Duodenal mucosa (tissue), 2 donors: ENCODE measurements at regions not wholly inside any gene's neighbourhood (a gene's known extent, or its start where the extent isn't known, plus 50 kb on each side); places are given as distances from the start of the nearest gene placed in this dataset.

Source experiments
- H3K27ac ChIP-seq: one replicate; pipeline ENCODE4 v1.7.0; 2013; ENCODE audit warnings: low read depth, low read length
- H3K27me3 ChIP-seq, 2 donors: one replicate each; pipeline ENCODE4 v1.7.0; 2013; ENCODE audit warnings: low read length in 2 of 2, control low read depth in 1 of 2; ENCODE audit not compliant: insufficient read depth in 2 of 2, control insufficient read depth in 1 of 2
- H3K36me3 ChIP-seq, 2 donors: one replicate each; pipeline ENCODE4 v1.7.0; 2013; ENCODE audit warnings: low read length in 2 of 2, control low read depth in 1 of 2; ENCODE audit not compliant: insufficient read depth in 2 of 2, control insufficient read depth in 1 of 2
- H3K4me1 ChIP-seq, 2 donors: one replicate each; pipeline ENCODE4 v1.7.0; 2013; ENCODE audit warnings: low read length in 2 of 2, control low read depth in 1 of 2; ENCODE audit not compliant: insufficient read depth in 2 of 2, control insufficient read depth in 1 of 2
- H3K4me3 ChIP-seq, 2 donors: one replicate each; pipeline ENCODE4 v1.7.0; 2013; ENCODE audit warnings: low read length in 2 of 2, low read depth in 1 of 2
- H3K9ac ChIP-seq, 2 donors: one replicate each; pipeline ENCODE4 v1.7.0; 2013; ENCODE audit warnings: low read length in 2 of 2, low read depth in 1 of 2
- H3K9me3 ChIP-seq, 2 donors: one replicate each; pipeline ENCODE4 v1.7.0; 2013; ENCODE audit warnings: low read length in 2 of 2, control low read depth in 1 of 2; ENCODE audit not compliant: control insufficient read depth in 1 of 2

GRCh38 chr6:111973927-111974639, 79.8 kb upstream of the CCN6 start:
- Histone ChIP-seq H3K36me3 (no peaks in the 10 kb centered on the region), H3K27me3 (peaks cover 0 to 4% of the 10 kb centered on the region in 2 donors), H3K4me3 (no peak overlapping the region), H3K4me1 (peaks cover 0 to 9% of the 10 kb centered on the region in 2 donors), H3K9me3 (no peaks in the 10 kb centered on the region), H3K9ac (peak overlapping the region in 1 of 2 donors; percentile 22), H3K27ac (no peak overlapping the region)

GRCh38 chr6:111975466-111975865, 78.4 kb upstream of the CCN6 start:
- Histone ChIP-seq H3K9ac (no peak overlapping the region), H3K9me3 (no peaks in the 10 kb centered on the region), H3K27ac (no peak overlapping the region), H3K4me1 (peaks cover 0 to 9% of the 10 kb centered on the region in 2 donors), H3K27me3 (peaks cover 0 to 4% of the 10 kb centered on the region in 2 donors), H3K4me3 (no peak overlapping the region), H3K36me3 (no peaks in the 10 kb centered on the region)

GRCh38 chr6:111976139-111976538, 77.8 kb upstream of the CCN6 start:
- no peak overlapping the region for H3K4me3 ChIP-seq
- no peak overlapping the region for H3K27ac ChIP-seq
- H3K27me3 ChIP-seq = peaks cover 0 to 4% of the 10 kb centered on the region in 2 donors
- H3K4me1 ChIP-seq = peaks cover 0 to 9% of the 10 kb centered on the region in 2 donors
- H3K36me3 ChIP-seq = no peaks in the 10 kb centered on the region
- no peak overlapping the region for H3K9ac ChIP-seq
- H3K9me3 ChIP-seq = no peaks in the 10 kb centered on the region

- peaks cover 0 to 4% of the 10 kb centered on the region in 2 donors for H3K27me3 ChIP-seq
- peaks cover 0 to 7% of the 10 kb centered on the region in 2 donors for H3K4me1 ChIP-seq
- H3K9me3 ChIP-seq = no peaks in the 10 kb centered on the region
- no peaks in the 10 kb centered on the region for H3K36me3 ChIP-seq
- no peak overlapping the region for H3K27ac ChIP-seq
- no peak overlapping the region for H3K4me3 ChIP-seq
- H3K9ac ChIP-seq = no peak overlapping the region
Observed at GRCh38 chr6:111978532-111979149, 75.3 kb upstream of the CCN6 start.

GRCh38 chr6:111979633-111980032, 74.3 kb upstream of the CCN6 start:
- H3K9ac ChIP-seq = no peak overlapping the region
- H3K27me3 ChIP-seq = peaks cover 0 to 4% of the 10 kb centered on the region in 2 donors
- H3K36me3 ChIP-seq = no peaks in the 10 kb centered on the region
- H3K4me1 ChIP-seq = no peaks in the 10 kb centered on the region
- H3K4me3 ChIP-seq = no peak overlapping the region
- H3K27ac ChIP-seq = no peak overlapping the region
- H3K9me3 ChIP-seq = no peaks in the 10 kb centered on the region

GRCh38 chr6:111980143-111980542, 73.8 kb upstream of the CCN6 start:
- no peaks in the 10 kb centered on the region for H3K9me3 ChIP-seq
- H3K4me3 ChIP-seq = no peak overlapping the region
- H3K27me3 ChIP-seq = peaks cover 0 to 4% of the 10 kb centered on the region in 2 donors
- no peak overlapping the region for H3K27ac ChIP-seq
- no peaks in the 10 kb centered on the region for H3K4me1 ChIP-seq
- H3K36me3 ChIP-seq = no peaks in the 10 kb centered on the region
- H3K9ac ChIP-seq = no peak overlapping the region

- no peak overlapping the region for H3K4me3 ChIP-seq
- H3K9me3 ChIP-seq = no peaks in the 10 kb centered on the region
- no peaks in the 10 kb centered on the region for H3K4me1 ChIP-seq
- H3K27ac ChIP-seq = no peak overlapping the region
- H3K9ac ChIP-seq = no peak overlapping the region
- H3K36me3 ChIP-seq = no peaks in the 10 kb centered on the region
- H3K27me3 ChIP-seq = peaks cover 0 to 4% of the 10 kb centered on the region in 2 donors
Observed at GRCh38 chr6:111980971-111981840, 72.7 kb upstream of the CCN6 start.

- Histone ChIP-seq H3K4me1 (no peaks in the 10 kb centered on the region), H3K9ac (no peak overlapping the region), H3K27me3 (no peaks in the 10 kb centered on the region), H3K9me3 (no peaks in the 10 kb centered on the region), H3K27ac (no peak overlapping the region), H3K36me3 (no peaks in the 10 kb centered on the region), H3K4me3 (no peak overlapping the region)
Observed at GRCh38 chr6:111982681-111983080, 71.2 kb upstream of the CCN6 start.

- Histone ChIP-seq H3K27me3 (no peaks in the 10 kb centered on the region), H3K9ac (no peak overlapping the region), H3K36me3 (no peaks in the 10 kb centered on the region), H3K4me1 (no peaks in the 10 kb centered on the region), H3K4me3 (no peak overlapping the region), H3K27ac (no peak overlapping the region), H3K9me3 (no peaks in the 10 kb centered on the region)
Observed at GRCh38 chr6:111983193-111983592, 70.7 kb upstream of the CCN6 start.

- H3K9me3 ChIP-seq = no peaks in the 10 kb centered on the region
- no peak overlapping the region for H3K27ac ChIP-seq
Observed at GRCh38 chr6:111984081-111984480, 69.8 kb upstream of the CCN6 start.

More at GRCh38 chr6:111984081-111984480, 69.8 kb upstream of the CCN6 start:
- no peaks in the 10 kb centered on the region for H3K27me3 ChIP-seq
- no peak overlapping the region for H3K4me3 ChIP-seq
- H3K36me3 ChIP-seq = no peaks in the 10 kb centered on the region
- H3K9ac ChIP-seq = no peak overlapping the region
- H3K4me1 ChIP-seq = no peaks in the 10 kb centered on the region
